Lower leg skin (tissue), 3 donors: ENCODE measurements at regions not wholly inside any gene's neighbourhood (a gene's known extent, or its start where the extent isn't known, plus 50 kb on each side); places are given as distances from the start of the nearest gene placed in this dataset.

Source experiments
- POLR2A ChIP-seq, 2 donors: fragments of 450-650 bp; IDR thresholded peaks; one replicate each; pipeline ENCODE4 v1.6.1; 2016 to 2017; ENCODE audit warnings: antibody characterized with exemption in 2 of 2, mild to moderate bottlenecking in 1 of 2, moderate library complexity in 1 of 2
- TF ChIP-seq, protein P1 (sequence below), 3 donors: fragments of 450-650 bp; IDR thresholded peaks; one replicate each; pipeline ENCODE4 v1.5.1; 2016; ENCODE audit warnings: antibody characterized with exemption in 3 of 3, mild to moderate bottlenecking in 3 of 3, moderate library complexity in 2 of 3

DNA sequence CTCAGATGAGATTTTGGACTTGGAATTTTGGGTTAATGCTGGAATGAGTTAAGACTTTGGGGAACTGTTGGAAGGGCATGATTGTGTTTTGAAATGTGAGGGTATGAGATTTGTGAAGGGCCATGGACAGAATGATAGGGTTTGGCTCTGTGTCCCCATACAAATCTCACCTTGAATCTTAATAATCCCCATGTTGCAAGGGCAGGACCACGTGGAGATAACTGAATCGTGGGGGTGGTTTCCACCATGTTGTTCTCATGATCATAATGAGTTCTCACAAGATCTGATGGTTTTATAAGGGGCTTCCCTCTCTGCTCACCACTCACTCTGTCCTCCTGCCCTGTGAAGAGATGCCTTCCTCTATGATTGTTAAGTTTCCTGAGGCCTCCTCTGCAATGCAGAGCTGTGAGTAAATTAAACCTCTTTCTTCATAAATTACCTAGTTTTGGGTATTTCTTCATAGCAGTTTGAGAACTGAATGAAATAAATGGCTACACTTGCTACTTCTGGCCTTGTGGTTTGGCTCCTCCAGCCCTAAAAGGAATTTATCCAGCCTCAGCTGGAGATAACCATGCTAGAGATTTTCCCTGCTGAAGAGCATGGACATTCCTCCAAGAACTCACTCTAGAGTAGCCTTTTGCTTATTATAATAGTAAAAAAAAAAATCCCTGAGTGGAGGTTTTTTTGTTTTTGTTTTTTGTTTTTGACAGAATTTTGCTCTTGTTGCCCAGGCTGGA is 144.3 kb upstream of the TFPI start:
- TF ChIP-seq, protein P1, sequence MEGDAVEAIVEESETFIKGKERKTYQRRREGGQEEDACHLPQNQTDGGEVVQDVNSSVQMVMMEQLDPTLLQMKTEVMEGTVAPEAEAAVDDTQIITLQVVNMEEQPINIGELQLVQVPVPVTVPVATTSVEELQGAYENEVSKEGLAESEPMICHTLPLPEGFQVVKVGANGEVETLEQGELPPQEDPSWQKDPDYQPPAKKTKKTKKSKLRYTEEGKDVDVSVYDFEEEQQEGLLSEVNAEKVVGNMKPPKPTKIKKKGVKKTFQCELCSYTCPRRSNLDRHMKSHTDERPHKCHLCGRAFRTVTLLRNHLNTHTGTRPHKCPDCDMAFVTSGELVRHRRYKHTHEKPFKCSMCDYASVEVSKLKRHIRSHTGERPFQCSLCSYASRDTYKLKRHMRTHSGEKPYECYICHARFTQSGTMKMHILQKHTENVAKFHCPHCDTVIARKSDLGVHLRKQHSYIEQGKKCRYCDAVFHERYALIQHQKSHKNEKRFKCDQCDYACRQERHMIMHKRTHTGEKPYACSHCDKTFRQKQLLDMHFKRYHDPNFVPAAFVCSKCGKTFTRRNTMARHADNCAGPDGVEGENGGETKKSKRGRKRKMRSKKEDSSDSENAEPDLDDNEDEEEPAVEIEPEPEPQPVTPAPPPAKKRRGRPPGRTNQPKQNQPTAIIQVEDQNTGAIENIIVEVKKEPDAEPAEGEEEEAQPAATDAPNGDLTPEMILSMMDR (IDR thresholded peaks at IDR 0.05): no peak
- TF ChIP-seq POLR2A (IDR thresholded peaks at IDR 0.05): no peak
